ENCODE measurements at regions not wholly inside any gene's neighbourhood (a gene's known extent, or its start where the extent isn't known, plus 50 kb on each side); places are given as distances from the start of the nearest gene placed in this dataset.

DNA sequence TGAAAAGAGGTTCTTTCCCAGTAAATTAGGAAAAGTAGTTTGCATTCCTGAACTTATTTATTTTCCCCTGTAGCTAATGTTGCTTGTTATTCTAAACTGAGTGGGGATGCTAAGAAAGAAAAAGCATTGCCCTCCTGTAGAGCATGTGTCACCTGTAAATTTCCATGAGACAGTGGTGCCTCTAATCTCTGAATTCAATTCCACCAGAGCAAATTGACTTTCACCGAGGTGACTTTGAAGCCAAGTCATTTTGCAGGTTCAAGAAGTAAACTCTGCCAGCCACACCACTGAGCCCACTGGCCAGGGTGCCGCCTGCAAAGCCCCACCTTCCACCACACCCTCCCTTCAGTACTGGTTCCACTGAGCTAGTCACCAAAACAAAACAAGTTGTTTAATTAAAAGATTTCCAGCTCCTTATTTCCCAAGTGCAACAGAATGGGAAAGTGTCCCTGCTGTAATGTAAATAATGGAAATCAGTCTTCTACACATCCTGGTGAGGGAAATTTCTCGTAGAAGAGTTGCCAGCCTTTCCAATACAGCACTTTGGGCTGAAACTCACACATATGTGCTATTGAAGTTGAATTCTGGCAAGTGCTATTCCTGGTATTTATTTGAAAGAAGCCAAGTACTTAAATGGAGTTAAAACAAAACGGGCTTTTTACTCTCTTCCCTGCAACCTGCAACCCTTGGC is 254.8 kb downstream of the RNF152 start:
- DNase-seq: peak; percentile 55
- Histone ChIP-seq H2BK5ac (ENCODE audit: insufficient read length, low read length) (no peak overlapping the region), H2BK12ac (ENCODE audit: insufficient read length, low read depth, low read length) (no peak overlapping the region), H3T11ph (ENCODE audit: low read length) (no peak overlapping the region), H3K79me1 (ENCODE audit: insufficient read depth, low read depth, low read length, poor library complexity, severe bottlenecking) (no peaks in the 10 kb centered on the region), H4K20me1 (ENCODE audit: control insufficient read depth, insufficient read depth, insufficient read length) (no peaks in the 10 kb centered on the region), H2BK120ac (ENCODE audit: low read depth, low read length, poor library complexity, severe bottlenecking) (no peak overlapping the region), H3K4me1 (ENCODE audit: insufficient read depth, low read length) (0 out of 2 replicates have a peak, but pooled peaks cover 6% of the 10 kb centered on the region), H2AK5ac (ENCODE audit: insufficient read length, low read length) (no peak overlapping the region), H3K4ac (ENCODE audit: low read depth, low read length) (no peak overlapping the region), H2BK20ac (ENCODE audit: low read depth, low read length, poor library complexity, severe bottlenecking) (no peak overlapping the region), H4K91ac (ENCODE audit: insufficient read length, low read depth, low read length) (no peak overlapping the region), H4K5ac (ENCODE audit: insufficient read length, low read depth, low read length) (no peak overlapping the region), H3K27me3 (ENCODE audit: insufficient read depth, low read length) (peaks cover 29% of the 10 kb centered on the region; the same call in 1 of the 2 replicates), H3K9ac (ENCODE audit: extremely low read depth, insufficient read length, low read length) (no peak overlapping the region), H3K18ac (ENCODE audit: insufficient read length, low read depth, low read length) (no peak overlapping the region), H3K14ac (ENCODE audit: insufficient read depth, low read length) (no peak overlapping the region), H2BK15ac (ENCODE audit: low read depth, low read length) (no peak overlapping the region), H3K9me3 (ENCODE audit: control insufficient read depth, low read depth, low read length) (no peaks in the 10 kb centered on the region), H3K4me2 (ENCODE audit: insufficient read depth, insufficient read length, low read length) (peak overlapping the region; percentile 26), H3K56ac (ENCODE audit: insufficient read length, low read depth, low read length) (no peak overlapping the region), H3K79me2 (ENCODE audit: insufficient read depth, low read length) (no peaks in the 10 kb centered on the region), H3K23me2 (ENCODE audit: insufficient read length, low read depth, low read length, poor library complexity, severe bottlenecking) (no peaks in the 10 kb centered on the region), H2AFZ (ENCODE audit: low read length) (no peak overlapping the region), H3K27ac (ENCODE audit: insufficient read length, low read depth, low read length) (no peak overlapping the region), H3K23ac (ENCODE audit: insufficient read length, low read depth, low read length) (no peak overlapping the region), H4K8ac (replicated peaks; ENCODE audit: insufficient read length, low read depth, low read length) (no peak overlapping the region)
- Mint-ChIP-seq H3K9me3 (no peaks in the 10 kb centered on the region; a peak in 1 of 5 replicates), H3K27me3 (ENCODE audit: low read depth) (peaks cover 81% of the 10 kb centered on the region), H3K36me3 (ENCODE audit: insufficient read depth in 1 of 3, low read depth in 3 of 3) (no peaks in the 10 kb centered on the region), H3K4me1 (peaks cover 33 to 36% of the 10 kb centered on the region in 2 experiments), H3K4me3 (peak overlapping the region; percentile 14 to 66; a peak in 3 of 5 replicates), H3K27ac (peak overlapping the region in 1 of 3 experiments; percentile 85; a peak in 2 of 7 replicates)
- WGBS (ENCODE audit: extremely low coverage, insufficient read length, low lambda C conversion rate): no CpG with 5 or more reads among the region's 4 CpGs
- TF ChIP-seq CTCF (conservative IDR thresholded peaks at IDR 0.05): no peak
